Transverse colon (tissue), 4 donors: ENCODE measurements at regions not wholly inside any gene's neighbourhood (a gene's known extent, or its start where the extent isn't known, plus 50 kb on each side); places are given as distances from the start of the nearest gene placed in this dataset.

Experiments used
- DNase-seq: peaks from one replicate; pipeline ENCODE4 v3.0.0-alpha.2; 2019
- H3K27ac ChIP-seq, 4 donors: fragments of 200-600 bp; sonication (generic); 2 replicates each; pipeline ENCODE4 v1.5.1; 2016 to 2018; ENCODE audit warnings: inconsistent platforms in 4 of 4
- H3K27me3 ChIP-seq: fragments of 200-600 bp; sonication (generic); 2 replicates; pipeline ENCODE4 v1.5.1; 2017; ENCODE audit warnings: inconsistent platforms
- H3K36me3 ChIP-seq, 4 donors: fragments of 200-600 bp; sonication (generic); 2 replicates each; pipeline ENCODE4 v1.5.1; 2017 to 2019; ENCODE audit warnings: inconsistent platforms in 4 of 4
- H3K4me1 ChIP-seq, 4 donors: fragments of 200-600 bp; sonication (generic); 2 replicates each; pipeline ENCODE4 v1.5.1; 2017 to 2020; ENCODE audit warnings: inconsistent platforms in 4 of 4
- H3K4me3 ChIP-seq, 4 donors: fragments of 200-600 bp; sonication (generic); 1 replicate in 1 of 4; 2 replicates in 3 of 4; pipeline versions ENCODE4 v1.5.1 to v1.6.1; 2017 to 2019; ENCODE audit warnings: inconsistent platforms in 4 of 4
- H3K9me3 ChIP-seq, 2 donors: fragments of 200-600 bp; sonication (generic); 2 replicates each; pipeline ENCODE4 v1.5.1; 2017 to 2019; ENCODE audit warnings: inconsistent platforms in 2 of 2
- EP300 ChIP-seq: sonication (generic); formaldehyde crosslinking; IDR thresholded peaks from one replicate; pipeline ENCODE4 v1.6.1; 2017; ENCODE audit warnings: antibody characterized with exemption, low read depth
- POLR2A ChIP-seq: fragments of 450-650 bp; IDR thresholded peaks from one replicate; pipeline ENCODE4 v1.6.1; 2016; ENCODE audit warnings: antibody characterized with exemption, mild to moderate bottlenecking, moderate library complexity
- POLR2AphosphoS5 ChIP-seq, 3 donors: sonication (generic); formaldehyde crosslinking; IDR thresholded peaks; one replicate each; pipeline ENCODE4 v1.6.1; 2016; ENCODE audit warnings: antibody characterized with exemption in 3 of 3
- WGBS, 2 donors: methylation state at CpG; one replicate each; pipeline ENCODE4 v1.1.5; 2018; ENCODE audit warnings: low coverage in 1 of 2; 5-methylcytosine and 5-hydroxymethylcytosine counted together
- in situ Hi-C, 4 donors: fragments of 200-750 bp; cut with MboI; loops; one replicate each; pipeline versions ENCODE4 v1.15.0 to v1.15.1; 2017; ENCODE audit warnings: low sequenced_read_pairs in 3 of 4, low pct_ligation_motif_present in 1 of 4, low pct_unique_long_range_greater_than_20kb in 1 of 4
- intact Hi-C: fragments of 100-400 bp; cut with DNase I; formaldehyde crosslinking; loops from one replicate; pipeline ENCODE4 v1.15.1; 2023; ENCODE audit warnings: low total_unique reads
- TF ChIP-seq, protein P1 (sequence below), 5 experiments: fragments of 200-600 bp in 3 of 5; fragments of 450-650 bp in 2 of 5; sonication (generic) in 3 of 5; IDR thresholded peaks; 1 replicate in 2 of 5; 2 replicates in 3 of 5; pipeline ENCODE4 v1.5.1; 2016 to 2017; ENCODE audit warnings: antibody characterized with exemption in 5 of 5, inconsistent platforms in 3 of 5, mild to moderate bottlenecking in 2 of 5, moderate library complexity in 1 of 5

DNA sequence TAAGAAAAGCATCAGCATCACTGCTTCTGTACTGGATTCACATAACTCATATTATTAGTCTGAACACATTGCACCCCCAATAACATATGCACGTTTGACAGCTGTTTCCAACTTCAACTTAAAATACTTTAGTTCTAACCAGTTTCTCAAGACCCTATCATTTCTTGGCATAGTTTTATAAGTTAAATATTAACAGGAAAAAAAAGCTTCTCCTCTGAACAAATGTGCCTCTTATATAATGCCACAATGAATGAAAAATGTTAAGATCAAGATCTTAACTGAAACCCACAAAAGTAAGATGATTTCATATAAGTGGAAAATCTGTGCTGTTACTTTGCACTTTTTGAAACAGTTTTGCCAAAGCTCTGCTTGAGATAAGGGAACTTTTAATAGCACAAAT is 652.8 kb upstream of the FAM241A start:
- Histone ChIP-seq H3K27me3 (no peaks in the 10 kb centered on the region), H3K36me3 (no peaks in the 10 kb centered on the region), H3K4me1 (no peaks in the 10 kb centered on the region), H3K4me3 (no peak overlapping the region), H3K9me3 (no peaks in the 10 kb centered on the region), H3K27ac (no peak overlapping the region)
- 13 to 24% methylated on average over 1 of the region's 1 CpG for WGBS, 2 donors
- TF ChIP-seq, protein P1, sequence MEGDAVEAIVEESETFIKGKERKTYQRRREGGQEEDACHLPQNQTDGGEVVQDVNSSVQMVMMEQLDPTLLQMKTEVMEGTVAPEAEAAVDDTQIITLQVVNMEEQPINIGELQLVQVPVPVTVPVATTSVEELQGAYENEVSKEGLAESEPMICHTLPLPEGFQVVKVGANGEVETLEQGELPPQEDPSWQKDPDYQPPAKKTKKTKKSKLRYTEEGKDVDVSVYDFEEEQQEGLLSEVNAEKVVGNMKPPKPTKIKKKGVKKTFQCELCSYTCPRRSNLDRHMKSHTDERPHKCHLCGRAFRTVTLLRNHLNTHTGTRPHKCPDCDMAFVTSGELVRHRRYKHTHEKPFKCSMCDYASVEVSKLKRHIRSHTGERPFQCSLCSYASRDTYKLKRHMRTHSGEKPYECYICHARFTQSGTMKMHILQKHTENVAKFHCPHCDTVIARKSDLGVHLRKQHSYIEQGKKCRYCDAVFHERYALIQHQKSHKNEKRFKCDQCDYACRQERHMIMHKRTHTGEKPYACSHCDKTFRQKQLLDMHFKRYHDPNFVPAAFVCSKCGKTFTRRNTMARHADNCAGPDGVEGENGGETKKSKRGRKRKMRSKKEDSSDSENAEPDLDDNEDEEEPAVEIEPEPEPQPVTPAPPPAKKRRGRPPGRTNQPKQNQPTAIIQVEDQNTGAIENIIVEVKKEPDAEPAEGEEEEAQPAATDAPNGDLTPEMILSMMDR (IDR thresholded peaks at IDR 0.05) = no peak
- TF ChIP-seq POLR2A (no peak), POLR2AphosphoS5 (IDR thresholded peaks at IDR 0.05) (no peak), EP300 (no peak)
- intact Hi-C loops = no loop called here
- DNase-seq = no peak
- in situ Hi-C loops = no loop called here

DNA sequence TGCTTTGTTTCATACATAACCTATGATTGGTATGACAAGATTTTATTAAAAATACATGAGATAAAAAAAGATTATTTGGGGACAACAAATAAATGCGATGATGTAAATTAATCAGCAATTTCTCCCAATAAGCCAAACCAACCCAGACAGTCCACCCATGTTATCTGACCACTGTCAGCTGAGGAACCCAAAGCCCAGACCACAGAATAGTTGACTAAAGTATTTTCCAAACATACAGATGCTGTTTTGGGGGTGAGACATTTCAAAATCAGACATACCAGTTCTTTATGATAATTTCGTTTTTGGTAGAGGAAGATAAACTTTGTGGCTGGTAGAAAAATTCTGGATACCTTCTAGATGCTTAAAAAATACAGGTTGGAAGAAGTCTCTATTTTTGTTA is 650.8 kb upstream of the FAM241A start:
- Histone ChIP-seq H3K4me3 (no peak overlapping the region), H3K27me3 (no peaks in the 10 kb centered on the region), H3K4me1 (no peaks in the 10 kb centered on the region), H3K9me3 (no peaks in the 10 kb centered on the region), H3K36me3 (no peaks in the 10 kb centered on the region), H3K27ac (no peak overlapping the region)
- in situ Hi-C loops = no loop called here
- intact Hi-C loops = no loop called here
- TF ChIP-seq POLR2A = no peak
- TF ChIP-seq, protein P1 (IDR thresholded peaks at IDR 0.05) = no peak
- TF ChIP-seq EP300 = no peak
- no peak for TF ChIP-seq POLR2AphosphoS5 (IDR thresholded peaks at IDR 0.05)
- no peak for DNase-seq
- 67 to 70% methylated on average over 2 of the region's 2 CpGs for WGBS, 2 donors

DNA sequence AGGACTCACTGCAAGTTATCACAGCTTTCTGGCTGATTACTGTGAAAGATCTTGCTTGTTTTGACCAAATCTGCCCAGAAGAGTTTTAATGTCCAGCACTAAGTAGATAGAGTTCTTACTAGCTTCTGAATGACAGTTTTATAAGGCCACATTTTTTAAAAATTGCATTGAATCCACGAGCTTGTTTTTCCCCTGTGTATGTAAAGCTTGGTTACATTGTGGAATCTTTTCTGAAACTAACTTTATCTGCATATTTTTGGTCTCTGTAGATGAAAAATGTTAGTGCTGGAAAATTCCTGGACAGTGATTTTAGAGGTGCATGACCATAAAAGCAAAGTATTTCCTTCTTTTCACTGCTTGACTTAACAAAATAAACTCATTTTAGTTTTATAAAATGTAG is 650.3 kb upstream of the FAM241A start:
- Histone ChIP-seq H3K27me3 (no peaks in the 10 kb centered on the region), H3K36me3 (no peaks in the 10 kb centered on the region), H3K9me3 (no peaks in the 10 kb centered on the region), H3K4me3 (no peak overlapping the region), H3K4me1 (no peaks in the 10 kb centered on the region), H3K27ac (no peak overlapping the region)
- WGBS, 2 donors = 0 to 27% methylated on average over 1 of the region's 1 CpG
- in situ Hi-C loops (no loop called here), intact Hi-C loops (loop anchor here (5.0 kb wide), 1 partner anchor 608 kb away; no protein-coding TSS in a partner anchor)
- TF ChIP-seq, protein P1 (IDR thresholded peaks at IDR 0.05) = no peak
- no peak for TF ChIP-seq EP300
- no peak for TF ChIP-seq POLR2AphosphoS5 (IDR thresholded peaks at IDR 0.05)
- TF ChIP-seq POLR2A = no peak
- no peak for DNase-seq

DNA sequence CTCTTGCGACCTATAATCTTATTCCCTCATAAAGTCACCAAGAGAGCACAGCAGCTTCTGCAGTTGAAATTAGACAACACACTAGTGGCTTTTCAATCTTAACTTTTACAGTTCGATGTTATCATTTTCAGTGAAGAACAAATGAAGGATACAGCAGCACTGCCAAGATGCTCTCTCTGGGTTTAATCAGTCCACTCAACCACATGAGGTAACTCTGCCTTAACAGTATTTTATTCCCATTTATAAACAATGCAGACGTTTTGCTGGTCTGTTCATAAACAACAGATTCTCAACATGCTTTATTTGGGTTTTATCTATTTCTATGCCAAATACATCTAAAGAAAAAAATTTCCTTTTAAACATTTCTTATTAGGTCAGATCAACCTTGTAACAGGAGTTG is 646.0 kb upstream of the FAM241A start:
- TF ChIP-seq POLR2AphosphoS5 (IDR thresholded peaks at IDR 0.05) (no peak), EP300 (no peak), POLR2A (no peak)
- TF ChIP-seq, protein P1 (IDR thresholded peaks at IDR 0.05) = no peak
- in situ Hi-C loops = no loop called here

More for the DNA sequence above, 646.0 kb upstream of the FAM241A start:
- H3K9me3 ChIP-seq = no peaks in the 10 kb centered on the region
- DNase-seq = no peak
- intact Hi-C loops = loop anchor here (5.0 kb wide), 1 partner anchor 612 kb away; no protein-coding TSS in a partner anchor
- WGBS, 2 donors = 52 to 57% methylated on average over 3 of the region's 3 CpGs
- no peaks in the 10 kb centered on the region for H3K36me3 ChIP-seq
- no peaks in the 10 kb centered on the region for H3K4me1 ChIP-seq
- H3K4me3 ChIP-seq = no peak overlapping the region
- no peaks in the 10 kb centered on the region for H3K27me3 ChIP-seq
- no peak overlapping the region for H3K27ac ChIP-seq
